Peyer's patch (tissue), 4 donors: ENCODE measurements at regions not wholly inside any gene's neighbourhood (a gene's known extent, or its start where the extent isn't known, plus 50 kb on each side); places are given as distances from the start of the nearest gene placed in this dataset.

ENCODE experiments used
- CTCF ChIP-seq, 6 experiments: fragments of 450-650 bp in 4 of 6; fragments of 200-600 bp in 2 of 6; sonication (generic) in 1 of 6; IDR thresholded peaks; one replicate each; pipeline ENCODE4 v1.5.1; 2017 to 2019; ENCODE audit warnings: antibody characterized with exemption in 6 of 6, mild to moderate bottlenecking in 3 of 6, moderate library complexity in 1 of 6
- POLR2A ChIP-seq, 2 donors: fragments of 450-650 bp; IDR thresholded peaks; one replicate each; pipeline ENCODE4 v1.5.1; 2017; ENCODE audit warnings: antibody characterized with exemption in 2 of 2, mild to moderate bottlenecking in 2 of 2, moderate library complexity in 2 of 2

GRCh38 chr4:58522765-58523382, 1412.7 kb upstream of the IGFBP7 start:
- TF ChIP-seq CTCF (IDR thresholded peaks at IDR 0.05) (no peak), POLR2A (IDR thresholded peaks at IDR 0.05) (no peak)
